HUES48 (cell line): ENCODE measurements at regions not wholly inside any gene's neighbourhood (a gene's known extent, or its start where the extent isn't known, plus 50 kb on each side); places are given as distances from the start of the nearest gene placed in this dataset.

ENCODE experiments used
- H3K27ac ChIP-seq: one replicate; pipeline ENCODE4 v1.7.0; 2013; ENCODE audit warnings: low read depth, low read length, inconsistent platforms
- H3K27me3 ChIP-seq: 2 replicates; pipeline ENCODE4 v1.6.1; 2013; ENCODE audit warnings: mild to moderate bottlenecking, low read length; ENCODE audit not compliant: control insufficient read depth, insufficient read depth
- H3K36me3 ChIP-seq: 2 replicates; pipeline ENCODE4 v1.6.1; 2013; ENCODE audit warnings: low read length; ENCODE audit not compliant: control insufficient read depth, insufficient read depth
- H3K4me1 ChIP-seq: 2 replicates; pipeline ENCODE4 v1.6.1; 2013; ENCODE audit warnings: mild to moderate bottlenecking, low read length; ENCODE audit not compliant: control insufficient read depth, insufficient read depth
- H3K4me3 ChIP-seq: 2 replicates; pipeline ENCODE4 v1.5.1; 2013; ENCODE audit warnings: mild to moderate bottlenecking, low read depth, low read length
- H3K9ac ChIP-seq: 2 replicates; pipeline ENCODE4 v1.6.1; 2013; ENCODE audit warnings: mild to moderate bottlenecking, low read depth, low read length, moderate library complexity
- H3K9me3 ChIP-seq: 2 replicates; pipeline ENCODE4 v1.6.1; 2013; ENCODE audit warnings: low read length; ENCODE audit not compliant: control insufficient read depth, insufficient read depth

GRCh38 chr4:24114919-24115500 is 225.2 kb upstream of the PPARGC1A start:
- H3K27ac ChIP-seq, result no peak overlapping the region
- no peak overlapping the region for H3K4me3 ChIP-seq
- no peak overlapping the region for H3K9ac ChIP-seq
- H3K27me3 ChIP-seq, result no peaks in the 10 kb centered on the region
- no peaks in the 10 kb centered on the region for H3K4me1 ChIP-seq
- H3K9me3 ChIP-seq, result no peaks in the 10 kb centered on the region
- no peaks in the 10 kb centered on the region for H3K36me3 ChIP-seq

- H3K4me3 ChIP-seq, result no peak overlapping the region
- no peaks in the 10 kb centered on the region for H3K36me3 ChIP-seq
- no peaks in the 10 kb centered on the region for H3K27me3 ChIP-seq
- H3K27ac ChIP-seq, result no peak overlapping the region
- no peaks in the 10 kb centered on the region for H3K4me1 ChIP-seq
- no peaks in the 10 kb centered on the region for H3K9me3 ChIP-seq
- H3K9ac ChIP-seq, result no peak overlapping the region
These were observed 224.6 kb upstream of the PPARGC1A start for GRCh38 chr4:24114444-24114843.

- no peak overlapping the region for H3K9ac ChIP-seq
- H3K9me3 ChIP-seq, result no peaks in the 10 kb centered on the region
- no peaks in the 10 kb centered on the region for H3K27me3 ChIP-seq
- no peaks in the 10 kb centered on the region for H3K36me3 ChIP-seq
- H3K27ac ChIP-seq, result no peak overlapping the region
- no peak overlapping the region for H3K4me3 ChIP-seq
- no peaks in the 10 kb centered on the region for H3K4me1 ChIP-seq
These were observed 222.6 kb upstream of the PPARGC1A start for GRCh38 chr4:24112466-24112865.

- H3K4me1 ChIP-seq, result no peaks in the 10 kb centered on the region
- H3K4me3 ChIP-seq, result no peak overlapping the region
- H3K36me3 ChIP-seq, result no peaks in the 10 kb centered on the region
These were observed 218.7 kb upstream of the PPARGC1A start for GRCh38 chr4:24108567-24108966.

GRCh38 chr4:24105327-24106038 is 215.6 kb upstream of the PPARGC1A start:
- no peaks in the 10 kb centered on the region for H3K4me1 ChIP-seq
- H3K36me3 ChIP-seq, result no peaks in the 10 kb centered on the region
- H3K9me3 ChIP-seq, result no peaks in the 10 kb centered on the region
- no peak overlapping the region for H3K27ac ChIP-seq
- H3K9ac ChIP-seq, result no peak overlapping the region
- no peaks in the 10 kb centered on the region for H3K27me3 ChIP-seq
- no peak overlapping the region for H3K4me3 ChIP-seq

More at GRCh38 chr4:24108567-24108966, 218.7 kb upstream of the PPARGC1A start:
- Histone ChIP-seq H3K27ac (no peak overlapping the region), H3K9ac (no peak overlapping the region), H3K27me3 (no peaks in the 10 kb centered on the region), H3K9me3 (no peaks in the 10 kb centered on the region)

GRCh38 chr4:24104158-24104565 is 214.3 kb upstream of the PPARGC1A start:
- H3K36me3 ChIP-seq, result no peaks in the 10 kb centered on the region
- no peak overlapping the region for H3K27ac ChIP-seq
- H3K27me3 ChIP-seq, result no peaks in the 10 kb centered on the region
- H3K4me3 ChIP-seq, result no peak overlapping the region
- no peaks in the 10 kb centered on the region for H3K9me3 ChIP-seq
- H3K4me1 ChIP-seq, result no peaks in the 10 kb centered on the region
- no peak overlapping the region for H3K9ac ChIP-seq

- H3K9ac ChIP-seq, result no peak overlapping the region
- H3K4me1 ChIP-seq, result no peaks in the 10 kb centered on the region
- H3K27ac ChIP-seq, result no peak overlapping the region
- no peak overlapping the region for H3K4me3 ChIP-seq
- no peaks in the 10 kb centered on the region for H3K9me3 ChIP-seq
- H3K36me3 ChIP-seq, result no peaks in the 10 kb centered on the region
- no peaks in the 10 kb centered on the region for H3K27me3 ChIP-seq
These were observed 213.7 kb upstream of the PPARGC1A start for GRCh38 chr4:24103434-24104157.

- H3K27ac ChIP-seq, result no peak overlapping the region
These were observed 212.8 kb upstream of the PPARGC1A start for GRCh38 chr4:24102621-24103020.

GRCh38 chr4:24096603-24097002 is 206.8 kb upstream of the PPARGC1A start:
- no peak overlapping the region for H3K27ac ChIP-seq
- H3K36me3 ChIP-seq, result no peaks in the 10 kb centered on the region
- H3K27me3 ChIP-seq, result no peaks in the 10 kb centered on the region
- no peaks in the 10 kb centered on the region for H3K4me1 ChIP-seq
- no peak overlapping the region for H3K4me3 ChIP-seq
- no peak overlapping the region for H3K9ac ChIP-seq
- no peaks in the 10 kb centered on the region for H3K9me3 ChIP-seq

More at GRCh38 chr4:24102621-24103020, 212.8 kb upstream of the PPARGC1A start:
- no peaks in the 10 kb centered on the region for H3K9me3 ChIP-seq
- no peaks in the 10 kb centered on the region for H3K36me3 ChIP-seq
- H3K27me3 ChIP-seq, result no peaks in the 10 kb centered on the region
- H3K4me1 ChIP-seq, result no peaks in the 10 kb centered on the region
- H3K4me3 ChIP-seq, result no peak overlapping the region
- H3K9ac ChIP-seq, result no peak overlapping the region

- no peaks in the 10 kb centered on the region for H3K4me1 ChIP-seq
- no peaks in the 10 kb centered on the region for H3K36me3 ChIP-seq
- H3K27ac ChIP-seq, result no peak overlapping the region
- H3K9ac ChIP-seq, result no peak overlapping the region
- no peaks in the 10 kb centered on the region for H3K9me3 ChIP-seq
- no peak overlapping the region for H3K4me3 ChIP-seq
- no peaks in the 10 kb centered on the region for H3K27me3 ChIP-seq
These were observed 204.9 kb upstream of the PPARGC1A start for GRCh38 chr4:24094726-24095125.

- Histone ChIP-seq H3K4me1 (no peaks in the 10 kb centered on the region), H3K36me3 (no peaks in the 10 kb centered on the region), H3K9me3 (no peaks in the 10 kb centered on the region), H3K9ac (no peak overlapping the region), H3K27me3 (no peaks in the 10 kb centered on the region), H3K27ac (no peak overlapping the region), H3K4me3 (no peak overlapping the region)
These were observed 203.6 kb upstream of the PPARGC1A start for GRCh38 chr4:24093446-24093845.
